Muscle of back (tissue), 3 donors: ENCODE measurements at regions not wholly inside any gene's neighbourhood (a gene's known extent, or its start where the extent isn't known, plus 50 kb on each side); places are given as distances from the start of the nearest gene placed in this dataset.
"Not testable (repeated sequence)": the region's sequence is repeated elsewhere in the genome, so short reads cannot be mapped to it uniquely, and the experiment has no call there.

Experiments
- DNase-seq, 3 donors: peaks; one replicate each; pipeline versions ENCODE4 v3.0.0 to v3.0.0-alpha.2; 2013

DNA sequence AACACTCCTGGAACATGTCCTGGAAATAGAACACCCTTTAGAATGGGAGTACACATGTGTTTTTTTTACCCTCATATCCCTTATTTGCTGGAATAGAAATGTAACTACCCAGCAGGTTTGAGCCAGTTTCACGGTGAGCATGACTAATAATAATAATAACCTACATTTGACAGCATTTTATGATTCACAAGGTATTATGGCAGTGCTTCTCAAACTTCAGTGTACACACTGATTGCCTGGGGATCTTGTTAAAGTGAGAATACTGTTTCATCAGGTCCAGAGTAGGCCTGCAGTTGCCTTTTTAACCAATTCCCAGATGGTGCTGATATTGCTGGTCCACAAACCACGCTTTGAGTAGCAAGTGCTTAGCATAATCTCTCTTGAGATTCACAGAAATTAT is 63.9 kb downstream of the NFKBIZ start:
- DNase-seq: no peak

DNA sequence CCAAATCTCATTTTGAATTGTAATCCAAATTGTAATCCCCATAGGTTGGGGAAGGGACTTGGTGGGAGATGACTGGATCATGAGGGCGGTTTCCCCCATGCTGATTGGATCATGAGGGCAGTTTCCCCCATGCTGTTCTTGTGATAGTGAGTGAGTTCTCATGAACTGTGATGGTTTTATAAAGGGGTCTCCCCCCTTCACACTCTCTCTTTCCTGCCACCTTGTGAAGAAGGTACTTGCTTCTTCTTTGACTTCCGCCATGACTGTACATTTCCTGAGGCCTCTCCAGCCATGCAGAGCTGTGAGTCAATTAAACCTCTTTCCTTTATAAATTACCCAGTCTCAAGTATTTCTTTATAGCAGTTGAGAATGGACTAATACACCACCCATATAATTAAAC is 68.4 kb downstream of the NFKBIZ start:
- not testable (repeated sequence) for DNase-seq

- DNase-seq: not testable (repeated sequence)
Observed at GRCh38 chr3:101922151-101922725, 72.9 kb downstream of the NFKBIZ start.

DNA sequence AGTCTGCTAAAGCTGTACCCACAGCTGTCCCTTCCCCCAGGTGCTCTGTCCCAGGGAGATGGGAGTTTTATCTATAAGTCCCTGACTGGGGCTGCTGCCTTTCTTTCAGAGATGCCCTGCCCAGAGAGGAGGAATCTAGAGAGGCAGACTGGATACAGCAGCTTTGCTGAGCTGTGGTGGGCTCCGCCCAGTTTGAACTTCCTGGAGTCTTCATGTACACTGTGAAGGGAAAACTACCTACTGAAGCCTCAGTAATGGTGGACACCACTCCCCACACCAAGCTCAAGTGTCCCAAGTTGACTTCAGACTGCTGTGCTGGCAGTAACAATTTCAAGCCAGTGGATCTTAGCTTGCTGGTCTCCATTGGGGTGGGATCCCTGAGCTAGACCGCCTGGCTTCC is 75.3 kb downstream of the NFKBIZ start:
- not testable (repeated sequence) for DNase-seq

DNA sequence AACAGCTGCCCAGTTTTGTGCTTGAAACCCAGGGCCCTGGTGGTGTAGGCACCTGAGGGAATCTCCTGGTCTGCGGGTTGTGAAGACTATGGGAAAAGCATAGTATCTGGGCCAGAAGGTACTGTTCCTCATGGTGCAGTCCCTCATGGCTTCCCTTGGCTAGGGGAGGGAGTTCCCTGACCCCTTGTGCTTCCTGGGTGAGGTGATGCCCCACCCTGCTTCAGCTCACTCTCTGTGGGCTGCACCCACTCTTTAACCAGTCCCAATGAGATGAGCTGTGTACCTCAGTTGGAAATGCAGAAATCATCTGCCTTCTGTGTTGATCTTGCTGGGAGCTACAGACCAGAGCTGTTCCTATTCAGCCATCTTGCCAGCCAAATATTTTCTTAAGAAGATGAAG is 75.8 kb downstream of the NFKBIZ start:
- not testable (repeated sequence) for DNase-seq

GRCh38 chr3:101925564-101925963 is 76.2 kb downstream of the NFKBIZ start:
- DNase-seq: no peak

- no peak for DNase-seq
Observed at GRCh38 chr3:101926594-101927105, 77.3 kb downstream of the NFKBIZ start.

DNA sequence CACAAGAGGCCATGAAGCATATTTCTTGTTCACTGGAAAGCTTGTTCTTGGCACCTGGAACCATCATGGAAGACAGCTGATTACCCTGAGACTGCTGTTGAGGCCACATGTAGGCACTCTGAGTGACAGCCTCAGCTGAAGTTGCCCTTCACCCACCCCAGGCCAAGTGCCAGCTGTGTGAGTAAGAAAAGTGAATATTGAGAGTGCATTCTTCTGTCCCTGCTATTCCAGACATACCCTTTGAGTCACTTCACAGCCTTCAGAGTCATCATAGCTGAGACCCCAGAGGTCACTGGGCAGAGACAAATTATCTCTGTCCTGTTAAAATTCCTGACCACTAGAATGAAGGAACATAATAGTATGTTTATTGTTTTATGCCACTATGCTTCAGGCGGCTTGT is 79.6 kb downstream of the NFKBIZ start:
- peak in 2 of 3 donors; percentile 33 to 50 for DNase-seq

GRCh38 chr3:101931081-101931480 is 81.8 kb downstream of the NFKBIZ start:
- DNase-seq: no peak

DNA sequence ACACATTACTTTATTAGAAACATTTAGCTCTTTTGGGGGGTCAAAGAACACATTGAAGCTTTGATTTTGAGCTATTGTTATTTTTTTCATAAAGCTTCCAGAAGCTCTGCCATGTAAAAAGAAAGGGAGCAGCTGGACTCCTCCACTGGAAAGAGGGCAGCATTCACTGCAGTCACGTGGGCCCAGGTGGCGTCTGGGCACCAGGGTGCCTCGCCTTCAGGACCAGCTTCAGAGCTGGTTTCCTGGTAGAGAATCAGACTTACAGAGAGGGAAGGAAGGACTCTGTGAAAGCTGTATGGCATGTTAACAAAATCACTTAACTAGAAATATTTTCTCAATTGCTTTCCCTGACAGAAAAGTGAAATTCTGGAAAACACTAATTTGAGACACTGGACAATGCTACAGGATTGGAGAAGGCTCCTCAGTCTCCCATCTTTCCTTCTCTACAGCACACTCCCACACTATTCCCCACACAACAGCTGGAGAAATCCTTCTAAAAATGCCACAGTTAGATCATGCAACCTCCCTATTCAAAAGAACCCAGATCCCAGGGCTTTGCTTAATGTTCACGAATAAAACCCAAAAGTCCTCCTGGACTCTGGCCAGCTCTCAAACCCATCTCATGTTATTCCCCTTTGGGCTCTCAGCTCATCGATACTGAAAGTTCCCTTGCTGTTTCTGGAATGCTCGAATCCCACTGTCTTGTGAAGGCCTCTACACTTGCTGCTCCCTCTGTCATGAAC is 83.2 kb downstream of the NFKBIZ start:
- DNase-seq: no peak

DNA sequence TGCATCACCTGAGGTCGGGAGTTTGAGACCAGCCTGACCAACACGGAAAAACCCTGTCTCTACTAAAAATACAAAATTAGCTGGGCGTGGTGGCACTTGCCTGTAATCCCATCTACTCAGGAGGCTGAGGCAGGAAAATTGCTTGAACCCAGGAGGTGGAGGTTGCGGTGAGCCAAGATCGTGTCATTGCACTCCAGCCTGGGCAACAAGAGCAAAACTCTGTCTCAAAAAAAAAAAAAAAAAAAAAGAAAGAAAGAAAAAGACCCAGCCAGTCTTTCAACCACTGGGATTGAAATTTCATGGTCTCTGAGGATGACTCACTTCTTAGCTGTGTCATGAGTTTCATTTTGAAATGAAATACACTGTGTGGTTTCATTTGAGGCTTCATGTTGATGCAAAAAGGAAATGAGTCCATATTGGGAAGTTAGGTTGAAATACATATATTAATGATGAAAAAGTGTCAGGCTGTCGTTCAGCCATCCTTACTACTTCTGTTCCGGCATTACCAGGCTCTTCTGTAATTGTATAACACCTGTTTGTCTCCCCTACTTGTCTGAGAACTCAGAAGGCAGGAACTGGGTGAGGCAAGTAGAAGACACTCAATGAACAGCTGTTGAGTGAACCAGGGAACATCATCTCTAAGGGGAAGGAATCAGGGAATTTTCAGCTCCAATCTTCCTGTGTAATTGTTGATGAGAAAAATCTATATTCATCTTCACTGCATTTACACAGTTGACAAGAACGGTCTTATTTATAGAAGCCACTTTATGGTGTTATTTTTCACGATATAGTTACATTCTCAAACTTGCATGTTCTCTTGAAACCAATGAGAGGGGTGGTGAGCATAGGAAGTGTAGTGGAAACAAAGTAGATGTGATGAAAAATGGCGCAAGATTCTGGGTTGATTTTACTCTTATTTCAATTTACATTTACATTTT is 87.4 kb downstream of the NFKBIZ start:
- peak in 1 of 3 donors; percentile 83 for DNase-seq

DNA sequence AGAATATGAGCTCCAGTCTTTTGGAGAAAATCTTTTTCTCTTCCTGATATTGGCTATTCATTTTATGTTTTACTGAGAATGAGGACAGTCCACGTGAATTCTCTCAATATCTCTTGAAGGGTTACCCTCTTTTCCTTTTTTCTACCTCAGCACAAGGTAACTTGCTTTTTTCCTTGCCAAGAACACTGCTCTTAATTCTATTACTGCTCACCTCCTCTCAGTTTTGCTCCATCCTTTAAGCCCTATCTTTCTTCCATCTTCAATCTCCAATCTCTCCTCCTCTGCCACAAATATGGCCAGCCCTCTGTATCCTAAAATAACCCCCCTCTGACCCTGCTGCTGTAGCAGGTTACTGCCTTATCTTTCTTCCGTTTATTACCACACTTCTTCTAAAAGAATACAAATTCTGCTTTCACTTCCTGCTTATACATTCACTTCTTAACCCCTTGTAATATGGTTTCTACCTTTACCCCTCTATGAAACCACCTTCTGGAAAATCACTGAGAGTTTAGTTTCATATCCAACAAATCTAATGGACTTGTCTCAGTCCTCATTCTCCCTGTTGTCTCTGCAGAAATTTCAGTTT is 89.0 kb downstream of the NFKBIZ start:
- DNase-seq: no peak

DNA sequence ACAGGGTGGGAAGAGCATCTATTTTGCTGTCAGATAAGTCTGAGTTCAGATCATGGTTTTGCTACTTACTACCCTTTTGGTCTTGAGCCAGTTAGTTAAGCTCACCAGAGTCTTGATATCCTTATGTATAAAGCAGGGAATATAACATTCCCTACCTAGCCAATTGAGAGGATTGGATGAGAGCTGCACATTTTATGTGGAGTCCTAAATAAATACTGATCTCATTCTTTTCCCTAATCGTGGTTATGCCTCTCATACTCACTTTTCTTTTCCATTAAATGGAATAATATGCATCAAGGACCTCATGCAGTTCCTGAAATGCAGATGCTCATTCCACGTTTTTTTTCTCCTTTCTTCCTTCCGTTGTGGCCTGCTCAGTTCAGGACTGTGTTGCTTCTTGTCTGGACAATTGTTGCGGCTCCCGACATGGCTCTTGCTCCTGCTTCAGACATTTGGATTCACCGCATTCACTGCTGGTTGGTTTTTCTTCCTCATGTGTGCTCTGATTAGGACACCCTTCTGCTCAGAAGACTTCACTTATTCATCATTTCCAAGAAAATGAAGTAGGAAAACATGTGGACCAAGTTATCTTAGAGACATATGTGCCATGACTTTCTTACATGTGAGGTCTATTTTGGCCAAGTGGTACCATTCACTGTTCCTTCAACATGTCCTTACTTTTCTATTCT is 90.2 kb downstream of the NFKBIZ start:
- no peak for DNase-seq

- peak; percentile 55 to 96 (median 75) for DNase-seq
Observed at GRCh38 chr3:101940521-101941317, 91.4 kb downstream of the NFKBIZ start.

DNA sequence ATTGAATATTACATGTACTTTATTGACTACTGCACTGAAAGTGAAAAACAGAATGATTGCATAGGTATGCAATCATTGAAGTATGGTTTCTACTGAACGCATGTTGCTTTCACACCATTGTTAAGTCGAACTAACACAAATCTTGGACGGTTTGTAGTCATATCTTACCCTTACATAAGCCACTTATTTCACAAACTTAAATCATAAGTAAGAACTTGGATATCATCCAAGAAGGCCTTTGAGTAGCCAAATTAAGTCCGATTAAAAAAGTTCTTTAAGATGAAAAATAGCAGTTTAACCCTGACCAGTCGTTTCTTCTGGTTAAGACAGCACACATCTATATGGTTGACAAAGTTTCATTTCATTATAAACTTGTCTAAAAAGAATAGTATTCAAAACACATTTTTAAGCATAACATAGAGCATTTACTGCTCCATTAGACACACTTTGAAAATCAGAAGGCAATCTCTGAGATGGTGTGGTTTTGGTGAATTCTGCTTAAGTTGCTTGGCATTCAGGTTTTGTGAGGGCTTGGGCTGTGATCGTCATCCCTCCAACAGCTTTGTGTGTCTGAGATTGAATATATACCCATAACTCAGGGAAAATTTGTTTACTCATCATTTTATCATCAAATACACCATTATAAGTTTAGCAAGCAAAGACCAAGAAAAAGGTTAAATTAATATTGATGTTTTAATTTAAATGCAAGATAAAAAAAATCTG is 92.2 kb downstream of the NFKBIZ start:
- DNase-seq: no peak

- no peak for DNase-seq
Observed at GRCh38 chr3:101942356-101942755, 93.0 kb downstream of the NFKBIZ start.

GRCh38 chr3:101943029-101943428 is 93.7 kb downstream of the NFKBIZ start:
- DNase-seq: no peak

GRCh38 chr3:101944308-101944707 is 95.0 kb downstream of the NFKBIZ start:
- no peak for DNase-seq

- DNase-seq: no peak
Observed at GRCh38 chr3:101945980-101946379, 96.7 kb downstream of the NFKBIZ start.

DNA sequence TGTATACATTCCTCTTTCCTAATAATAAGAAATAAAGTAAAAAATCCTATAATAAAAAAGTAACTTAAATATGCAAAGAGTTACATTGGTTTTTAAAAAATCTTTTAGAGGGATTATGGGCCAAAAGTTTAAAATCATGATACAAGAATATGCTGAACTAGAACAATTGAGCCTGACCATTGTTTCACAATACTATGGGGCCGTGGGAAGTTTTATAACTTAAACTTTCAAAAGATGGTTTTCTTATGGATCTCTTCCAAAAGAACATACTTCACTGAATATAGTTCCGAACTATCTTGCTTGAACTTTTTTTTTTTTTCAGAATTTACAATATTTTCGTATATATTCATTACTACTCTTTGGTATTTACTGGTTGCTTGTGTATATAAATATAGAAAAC is 97.6 kb downstream of the NFKBIZ start:
- DNase-seq: no peak
